ENCODE measurements at regions not wholly inside any gene's neighbourhood (a gene's known extent, or its start where the extent isn't known, plus 50 kb on each side); places are given as distances from the start of the nearest gene placed in this dataset.

- no peak for DNase-seq (ENCODE audit: low read depth in 1 of 2, low spot score in 1 of 2)
These were observed 335.2 kb upstream of the LRATD1 start for GRCh38 chr2:14297340-14297739.

- DNase-seq (ENCODE audit: low read depth in 1 of 2, low spot score in 1 of 2): no peak
These were observed 334.6 kb upstream of the LRATD1 start for GRCh38 chr2:14297906-14298305.

DNA sequence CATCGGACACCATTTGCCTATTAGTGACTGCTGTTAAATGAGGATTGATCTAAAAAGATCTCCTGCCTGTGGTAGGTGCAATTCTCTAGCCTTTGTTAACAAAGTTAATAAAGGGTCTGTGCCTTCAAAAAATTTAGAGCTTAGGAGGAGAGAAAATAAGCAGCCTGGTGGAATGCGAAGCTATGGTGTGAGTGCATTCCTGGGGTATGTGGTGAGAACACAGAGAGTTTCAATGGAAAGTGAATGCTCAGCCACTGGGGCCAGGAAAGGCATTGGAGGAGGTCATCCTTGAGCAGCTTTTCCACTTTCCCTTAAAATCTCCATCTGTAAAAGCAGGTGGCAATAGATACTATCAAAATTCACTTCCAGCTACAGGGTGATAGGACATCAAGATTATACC lies 331.2 kb upstream of the LRATD1 start:
- DNase-seq (ENCODE audit: low read depth in 1 of 2, low spot score in 1 of 2): no peak

DNA sequence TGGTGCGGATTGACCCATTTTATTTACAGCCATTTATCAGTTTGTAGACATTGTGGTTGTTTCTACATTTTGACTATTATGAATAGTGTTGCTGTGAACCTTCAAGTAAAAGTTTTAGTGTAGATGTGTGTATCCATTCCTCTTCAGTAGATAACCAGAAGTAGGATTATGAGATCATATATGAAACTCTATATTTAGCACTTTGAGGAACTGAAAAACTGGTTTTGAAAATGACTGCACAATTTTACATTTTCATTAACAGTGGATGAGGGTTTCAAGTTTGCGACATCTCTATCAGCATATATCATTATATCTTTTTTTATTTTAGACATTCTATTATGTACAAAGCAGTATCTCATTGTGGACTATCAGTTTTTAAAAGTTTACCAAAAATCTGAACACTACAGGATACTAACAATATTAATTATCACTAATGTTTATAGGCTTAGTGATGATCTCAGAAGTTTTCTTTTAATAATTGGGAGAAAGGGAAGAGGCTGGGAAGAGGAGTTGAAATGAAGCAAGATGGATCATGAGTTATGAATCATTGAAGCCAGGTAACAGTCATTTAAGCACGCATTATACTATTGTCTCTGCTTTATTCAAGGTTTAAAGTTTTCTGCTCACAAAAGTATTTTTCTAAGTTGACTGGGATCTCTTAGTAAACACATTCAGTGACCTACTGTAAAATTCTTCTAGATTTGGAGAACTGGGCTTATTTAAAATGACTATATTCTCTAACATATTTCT lies 329.0 kb upstream of the LRATD1 start:
- DNase-seq (ENCODE audit: low read depth in 1 of 2, low spot score in 1 of 2): no peak

DNA sequence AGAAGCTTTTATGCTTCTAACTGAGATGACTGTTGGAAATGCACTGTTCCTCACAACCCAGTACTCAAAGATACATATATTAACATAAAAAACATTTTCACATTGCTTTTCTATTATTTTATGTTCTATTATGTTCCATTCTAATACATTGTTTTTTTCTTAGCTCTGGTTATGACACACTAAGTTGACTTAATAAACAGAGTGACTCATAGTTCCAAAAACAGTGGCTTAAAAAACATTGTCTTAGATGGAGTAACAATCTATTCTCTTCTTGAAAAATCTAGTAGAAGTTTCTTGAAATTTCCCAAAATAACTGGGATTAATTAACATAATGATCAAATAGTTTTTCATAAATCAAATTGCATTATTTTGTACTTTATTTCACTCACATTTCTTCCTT lies 328.2 kb upstream of the LRATD1 start:
- no peak for DNase-seq (ENCODE audit: low read depth in 1 of 2, low spot score in 1 of 2)

- no peak for DNase-seq (ENCODE audit: low read depth in 1 of 2, low spot score in 1 of 2)
These were observed 326.2 kb upstream of the LRATD1 start for GRCh38 chr2:14306268-14306861.

DNA sequence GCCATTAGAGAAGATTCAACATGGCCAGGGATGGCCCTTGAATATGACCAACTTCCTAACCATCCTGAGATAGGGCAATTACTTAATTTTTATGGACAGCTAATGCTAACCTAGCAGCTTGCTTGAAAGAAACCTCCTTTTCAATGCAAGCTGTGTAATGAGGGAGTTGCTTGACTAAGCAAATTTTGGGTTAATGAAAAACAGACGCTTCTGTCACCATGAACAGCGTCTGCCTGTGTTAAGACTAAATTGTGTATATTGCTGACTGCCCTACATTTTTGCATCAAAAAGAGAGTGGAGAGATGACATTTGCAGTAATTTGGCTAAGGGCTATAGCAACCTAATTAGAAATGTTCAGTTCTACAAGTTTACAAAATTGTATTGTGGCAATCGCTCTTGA lies 319.2 kb upstream of the LRATD1 start:
- no peak for DNase-seq (ENCODE audit: low read depth in 1 of 2, low spot score in 1 of 2)

DNA sequence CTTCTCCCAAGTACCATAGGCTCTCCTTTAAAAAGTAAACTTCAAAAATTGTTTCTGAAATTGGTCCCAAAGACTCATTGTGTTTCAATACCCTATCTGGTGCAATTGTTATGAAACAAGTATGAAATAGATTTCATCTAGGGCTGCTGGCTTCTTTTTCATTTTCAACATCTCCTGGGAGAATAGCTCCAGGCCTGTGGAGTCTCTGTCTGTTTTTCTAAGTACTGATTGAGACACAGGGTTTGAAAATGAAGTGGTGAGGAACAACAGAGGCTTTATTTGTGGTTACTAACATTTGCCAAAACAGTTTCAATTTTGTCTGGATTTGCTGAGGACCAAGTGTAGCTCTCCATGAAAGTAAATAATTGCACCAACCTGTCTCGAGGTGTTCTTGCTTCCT lies 315.9 kb upstream of the LRATD1 start:
- DNase-seq (ENCODE audit: low read depth in 1 of 2, low spot score in 1 of 2): no peak

DNA sequence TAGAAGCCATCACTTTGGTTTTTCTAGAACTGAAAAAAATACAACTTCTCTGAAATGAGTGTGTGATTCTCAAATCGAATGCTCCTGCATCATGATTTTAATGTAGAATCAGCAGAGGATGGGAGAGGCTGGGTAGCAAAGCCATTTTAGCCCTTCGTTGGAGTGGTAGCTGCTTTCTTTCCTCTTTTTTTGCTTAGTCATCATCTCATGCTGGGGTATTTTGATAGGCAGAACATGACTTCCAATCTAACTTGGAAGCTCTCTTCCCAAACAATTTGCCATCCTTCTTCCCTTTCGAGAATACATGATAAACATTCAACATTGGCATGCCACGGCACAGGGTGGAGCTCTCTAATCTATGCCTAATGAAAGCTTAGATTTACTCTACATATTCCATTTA lies 311.2 kb upstream of the LRATD1 start:
- no peak for DNase-seq (ENCODE audit: low read depth in 1 of 2, low spot score in 1 of 2)

DNA sequence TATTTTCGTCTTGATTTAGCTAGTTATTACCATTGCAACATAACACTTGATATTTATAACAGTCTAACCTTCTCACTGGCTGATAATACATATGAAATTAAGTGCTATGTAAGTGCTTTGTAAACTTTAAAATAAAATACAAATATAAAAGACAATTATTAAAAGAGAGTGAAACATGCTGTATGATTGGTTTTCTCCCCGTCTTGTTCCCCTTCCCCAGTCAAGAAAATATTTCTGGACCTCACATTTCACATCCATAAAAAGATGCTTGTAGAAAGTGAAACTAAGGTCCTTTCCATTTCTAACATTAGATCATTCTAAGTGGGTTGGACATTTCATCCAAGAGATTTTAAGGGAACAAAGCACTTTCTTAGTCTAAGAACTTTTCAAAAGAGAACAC lies 310.2 kb upstream of the LRATD1 start:
- DNase-seq (ENCODE audit: low read depth in 1 of 2, low spot score in 1 of 2): no peak

DNA sequence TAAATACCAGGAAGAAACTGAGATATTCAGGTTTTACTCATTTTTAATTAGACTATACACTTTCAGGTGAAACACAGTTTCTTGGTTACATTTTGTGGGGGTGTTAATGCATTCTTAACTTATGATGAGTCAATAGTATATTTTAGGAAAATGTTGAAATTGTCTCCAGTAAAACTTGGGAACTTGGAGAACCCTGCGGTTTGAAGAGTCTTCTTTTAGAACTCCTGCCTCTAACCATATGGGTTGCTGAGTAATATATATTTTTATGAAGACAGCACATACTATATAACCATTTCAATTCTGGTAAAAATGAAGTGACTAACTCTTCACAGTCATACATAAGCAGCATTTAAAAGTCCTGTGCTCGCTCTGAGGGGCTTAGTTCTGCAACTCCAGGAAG lies 308.2 kb upstream of the LRATD1 start:
- DNase-seq (ENCODE audit: low read depth in 1 of 2, low spot score in 1 of 2): no peak

- no peak for DNase-seq (ENCODE audit: low read depth in 1 of 2, low spot score in 1 of 2)
These were observed 301.6 kb upstream of the LRATD1 start for GRCh38 chr2:14330884-14331283.

DNA sequence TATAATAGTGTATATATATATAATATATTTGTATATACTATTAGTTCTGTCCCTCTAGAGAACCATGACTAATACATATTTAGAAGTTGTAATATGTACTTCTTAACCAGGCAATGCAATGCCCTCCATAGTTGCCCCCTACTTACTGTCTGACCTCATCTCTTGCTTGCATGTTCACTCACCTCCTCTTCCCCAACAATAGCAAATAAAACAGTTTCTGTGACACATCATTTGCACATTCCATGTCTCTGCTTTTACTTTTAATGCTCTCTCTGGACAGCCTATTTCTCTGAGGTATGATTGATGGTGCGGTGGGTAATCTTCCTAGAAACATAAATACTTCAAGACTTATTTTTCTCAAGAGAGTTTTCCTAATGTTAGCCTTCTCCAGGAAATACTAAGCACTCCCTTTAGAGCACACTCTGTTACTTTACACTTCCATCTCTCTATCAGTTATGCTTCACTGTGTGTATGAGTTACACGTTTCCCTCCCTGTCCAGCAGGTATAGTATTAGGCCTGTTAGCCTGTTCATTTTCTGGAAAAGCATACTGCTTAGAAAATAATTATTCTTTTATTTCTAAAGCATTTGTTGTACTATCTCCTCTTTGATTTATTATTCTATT lies 295.6 kb upstream of the LRATD1 start:
- no peak for DNase-seq (ENCODE audit: low read depth in 1 of 2, low spot score in 1 of 2)

DNA sequence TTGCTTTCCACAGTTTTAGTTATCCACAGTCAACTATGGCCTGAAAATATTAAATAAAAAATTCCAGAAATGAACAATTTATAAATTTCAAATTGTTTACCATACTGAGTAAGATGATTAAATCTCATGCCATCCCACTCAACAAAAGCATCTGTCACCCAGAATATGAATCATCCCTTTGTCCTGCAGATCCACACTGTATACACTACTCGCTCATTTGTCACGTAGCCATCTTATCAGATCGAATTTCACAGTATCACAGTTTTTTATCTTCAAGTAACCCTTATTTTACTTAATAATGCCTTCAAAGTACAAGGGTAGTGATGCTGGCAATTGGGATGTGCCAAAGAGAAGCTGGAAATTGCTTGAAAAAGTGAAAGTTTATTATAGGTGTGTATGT lies 291.8 kb upstream of the LRATD1 start:
- no peak for DNase-seq (ENCODE audit: low read depth in 1 of 2, low spot score in 1 of 2)

DNA sequence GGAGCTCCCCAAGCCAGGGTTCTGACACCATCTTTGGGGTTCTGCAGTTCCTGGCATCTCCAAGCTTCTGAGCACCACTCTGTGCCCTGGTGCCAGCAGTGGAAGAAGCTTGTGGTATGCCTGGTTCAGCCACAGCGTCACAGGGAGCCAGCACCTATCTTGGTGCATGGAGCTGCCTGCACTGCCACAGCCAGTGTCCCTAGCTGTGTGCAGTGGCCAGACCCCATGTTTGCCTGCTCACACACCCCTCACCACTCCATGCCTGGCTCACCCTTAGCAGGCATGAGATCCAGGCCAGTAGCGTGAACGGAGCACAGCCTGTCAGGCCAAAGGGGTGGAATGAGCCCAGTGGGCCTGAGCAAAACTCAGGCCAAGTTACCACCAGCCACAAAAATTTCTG lies 290.2 kb upstream of the LRATD1 start:
- no peak for DNase-seq (ENCODE audit: low read depth in 1 of 2, low spot score in 1 of 2)

GRCh38 chr2:14344355-14344754 lies 288.2 kb upstream of the LRATD1 start:
- no peak for DNase-seq (ENCODE audit: low read depth in 1 of 2, low spot score in 1 of 2)

DNA sequence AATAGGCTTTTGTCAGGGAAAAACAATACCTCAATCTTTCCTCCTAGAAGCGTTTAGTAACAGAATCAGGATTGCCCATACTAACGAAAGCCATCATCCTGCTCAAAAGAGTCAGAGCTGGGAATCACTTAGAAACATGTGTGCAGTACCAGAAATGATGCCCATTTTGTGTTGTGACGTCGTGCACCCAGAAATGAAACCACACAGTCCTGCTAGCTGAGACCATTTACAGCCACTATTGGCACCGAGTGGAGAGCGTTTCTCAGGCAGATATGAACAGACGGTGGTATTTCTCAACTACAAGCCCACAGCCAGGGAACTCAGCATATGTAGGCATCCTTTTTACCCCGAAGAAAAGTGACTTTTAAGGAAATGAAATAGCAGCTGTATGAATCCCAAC lies 284.3 kb upstream of the LRATD1 start:
- DNase-seq (ENCODE audit: low read depth in 1 of 2, low spot score in 1 of 2): no peak

- no peak for DNase-seq (ENCODE audit: low read depth in 1 of 2, low spot score in 1 of 2)
These were observed 281.7 kb upstream of the LRATD1 start for GRCh38 chr2:14350856-14351255.

GRCh38 chr2:14352067-14352466 lies 280.4 kb upstream of the LRATD1 start:
- DNase-seq (ENCODE audit: low read depth in 1 of 2, low spot score in 1 of 2): no peak

DNA sequence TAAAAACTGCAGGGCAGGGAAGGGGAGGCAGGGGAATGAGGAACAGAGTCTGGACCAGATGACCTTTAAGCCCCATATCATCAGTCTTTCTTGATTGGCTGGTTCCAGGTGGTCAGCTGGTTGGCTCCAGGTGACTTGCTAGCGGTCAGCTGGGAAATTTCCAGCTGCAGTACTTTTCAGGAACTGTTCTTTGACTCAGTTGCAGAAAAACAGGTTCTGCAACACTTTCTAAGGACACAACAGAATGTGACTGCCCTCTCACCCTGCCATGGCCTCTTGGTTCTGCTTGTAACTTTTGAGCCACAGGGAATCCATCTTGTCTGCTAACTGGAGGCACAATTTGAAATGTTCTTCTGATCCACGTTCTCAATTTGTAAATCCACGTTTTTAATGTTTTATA lies 278.3 kb upstream of the LRATD1 start:
- DNase-seq (ENCODE audit: low read depth in 1 of 2, low spot score in 1 of 2): no peak

GRCh38 chr2:14355102-14355501 lies 277.4 kb upstream of the LRATD1 start:
- no peak for DNase-seq (ENCODE audit: low read depth in 1 of 2, low spot score in 1 of 2)

DNA sequence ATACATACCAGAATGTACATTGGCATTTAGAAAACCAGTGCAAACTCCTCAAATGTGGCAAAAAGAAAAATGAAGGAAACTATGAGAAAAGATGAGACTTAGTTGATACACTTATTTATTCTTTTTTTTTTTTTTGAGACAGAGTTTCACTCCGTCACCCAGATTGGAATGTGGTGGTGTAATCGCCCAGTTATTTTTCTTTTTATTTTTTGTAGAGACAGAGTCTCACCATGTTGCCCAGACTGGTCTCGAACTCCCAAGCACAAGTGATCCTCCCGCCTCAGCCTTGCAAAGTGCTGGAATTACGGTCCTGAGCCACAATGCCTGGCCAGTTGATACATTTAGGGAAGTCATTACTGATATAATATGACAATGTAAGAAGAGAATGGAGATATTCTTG lies 274.2 kb upstream of the LRATD1 start:
- no peak for DNase-seq (ENCODE audit: low read depth in 1 of 2, low spot score in 1 of 2)

- DNase-seq (ENCODE audit: low read depth in 1 of 2, low spot score in 1 of 2): no peak
These were observed 273.7 kb upstream of the LRATD1 start for GRCh38 chr2:14358774-14359173.

Data from activated CD4-positive, alpha-beta T cell treated with anti-CD3 and anti-CD28 coated beads, Interleukin-2, amount 50 U/mL, for 24 hours (primary cell).